Tongue (tissue), 1 donor: ENCODE measurements at regions not wholly inside any gene's neighbourhood (a gene's known extent, or its start where the extent isn't known, plus 50 kb on each side); places are given as distances from the start of the nearest gene placed in this dataset.

Source experiments
- DNase-seq: peaks from one replicate; pipeline ENCODE4 v3.0.0-alpha.2; 2015

DNA sequence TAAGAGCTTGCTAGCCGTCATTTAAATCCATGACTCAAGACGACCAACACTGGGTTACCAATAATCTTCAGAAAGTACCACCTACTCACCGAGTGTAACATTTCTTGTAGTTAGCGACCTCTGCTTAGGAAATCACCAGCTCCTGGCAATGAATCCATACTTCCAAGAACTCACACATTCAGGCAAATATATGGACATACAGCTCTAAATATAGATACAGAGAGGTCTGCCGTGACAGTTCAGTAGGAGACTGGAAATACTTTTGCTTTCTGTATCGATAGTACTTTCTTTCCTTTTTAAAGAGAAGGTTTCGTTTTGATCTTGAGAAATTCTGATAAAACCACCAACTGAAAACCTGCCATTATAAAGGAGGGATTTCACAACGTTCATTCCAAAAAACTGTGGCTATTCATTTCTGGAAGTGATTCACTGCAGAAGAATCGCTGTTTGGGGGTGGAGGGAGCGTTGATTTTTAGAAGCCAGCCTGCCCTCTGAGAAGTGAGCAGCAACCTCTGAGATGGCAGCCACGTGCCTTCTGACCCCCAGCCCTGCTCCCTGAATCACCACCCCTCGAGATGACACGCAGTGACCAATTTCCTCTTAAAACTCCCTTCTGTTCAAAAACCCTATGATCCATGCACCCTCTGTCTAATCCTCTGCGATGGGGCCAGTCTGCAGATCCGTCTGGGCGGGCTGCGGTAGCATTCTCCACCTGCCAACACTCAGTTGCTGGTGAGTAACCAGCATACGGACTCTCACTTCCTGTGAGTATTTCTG, 179.0 kb upstream of the KLF14 start:
- peak; percentile 54 for DNase-seq

- DNase-seq: no peak
These were observed 179.9 kb upstream of the KLF14 start for GRCh38 chr7:130913639-130914553.

DNA sequence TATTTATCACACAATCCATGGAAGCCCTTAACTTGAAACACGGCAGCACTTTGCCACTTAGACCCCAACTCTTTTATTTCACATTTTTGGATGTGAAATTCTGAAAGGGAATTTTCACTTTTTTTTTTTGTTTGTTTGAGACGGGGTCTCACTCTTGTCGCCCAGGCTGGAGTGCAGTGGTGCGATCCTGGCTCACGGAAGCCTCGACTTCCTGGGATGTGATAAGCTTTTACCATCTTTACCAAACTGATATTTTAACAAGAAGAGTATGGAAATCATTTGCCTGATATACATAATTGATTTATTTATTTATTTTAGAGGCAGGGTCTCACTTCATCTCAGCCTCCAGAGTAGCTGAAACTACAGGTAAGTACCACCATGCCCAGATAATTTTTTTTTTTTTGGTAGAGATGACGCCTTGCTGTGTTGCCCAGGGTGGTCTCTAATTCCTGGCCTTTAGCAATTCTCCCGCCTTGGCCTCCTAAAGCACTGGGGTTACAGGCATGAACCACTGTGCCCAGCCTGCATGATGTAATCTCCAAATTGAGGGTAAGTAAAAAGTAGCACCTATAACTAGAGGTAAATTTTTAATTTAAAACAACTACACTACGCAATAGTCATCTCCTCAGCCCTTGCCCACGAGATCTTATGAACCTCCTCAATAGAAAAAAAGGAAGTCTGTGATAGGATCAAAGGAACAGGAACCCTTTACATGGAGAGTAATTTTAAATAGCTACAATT, 180.7 kb upstream of the KLF14 start:
- no peak for DNase-seq

GRCh38 chr7:130917669-130918128, 183.7 kb upstream of the KLF14 start:
- DNase-seq: no peak

DNA sequence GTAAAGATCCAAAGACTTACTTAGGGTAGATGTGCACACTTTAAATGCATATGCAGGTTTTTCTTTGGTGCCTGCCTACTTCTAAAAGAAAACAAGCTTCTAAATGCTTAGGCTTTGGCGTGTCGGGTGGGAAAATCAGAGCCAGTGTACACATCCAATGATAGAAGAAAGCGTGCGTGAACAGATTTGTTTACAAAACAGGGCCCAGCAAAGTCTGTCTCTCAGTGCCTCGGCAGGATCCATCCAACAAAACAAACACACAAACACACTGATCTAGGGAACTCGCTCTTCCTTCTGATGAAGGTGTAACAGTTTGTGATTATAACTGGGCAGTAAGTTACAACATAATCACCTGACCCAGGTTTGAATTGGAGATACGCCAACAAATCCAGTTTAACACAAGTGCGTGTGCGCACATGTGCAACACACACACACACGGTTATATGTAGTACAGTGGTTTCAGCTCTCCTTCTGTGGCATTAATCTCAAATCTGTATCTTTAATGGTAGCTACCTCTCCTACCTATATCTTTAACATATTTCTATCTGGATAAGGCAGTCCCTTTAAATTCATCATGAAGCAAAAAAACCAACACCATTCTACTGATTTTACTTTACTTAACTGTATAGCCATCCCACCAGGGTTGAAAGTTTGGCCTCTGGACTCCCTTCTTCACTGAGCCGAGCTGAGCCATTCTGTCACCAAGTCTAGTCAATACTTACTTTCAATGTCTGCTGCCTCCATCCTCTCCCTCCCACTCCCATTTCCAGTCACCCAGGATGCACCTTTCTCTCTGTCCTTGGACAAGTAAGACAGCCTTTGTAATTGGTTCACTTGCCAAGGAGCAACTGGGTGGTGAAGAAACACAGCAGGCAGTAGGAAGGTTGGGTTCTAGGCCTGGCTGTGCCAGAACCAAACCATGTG, 184.4 kb upstream of the KLF14 start:
- DNase-seq: no peak

DNA sequence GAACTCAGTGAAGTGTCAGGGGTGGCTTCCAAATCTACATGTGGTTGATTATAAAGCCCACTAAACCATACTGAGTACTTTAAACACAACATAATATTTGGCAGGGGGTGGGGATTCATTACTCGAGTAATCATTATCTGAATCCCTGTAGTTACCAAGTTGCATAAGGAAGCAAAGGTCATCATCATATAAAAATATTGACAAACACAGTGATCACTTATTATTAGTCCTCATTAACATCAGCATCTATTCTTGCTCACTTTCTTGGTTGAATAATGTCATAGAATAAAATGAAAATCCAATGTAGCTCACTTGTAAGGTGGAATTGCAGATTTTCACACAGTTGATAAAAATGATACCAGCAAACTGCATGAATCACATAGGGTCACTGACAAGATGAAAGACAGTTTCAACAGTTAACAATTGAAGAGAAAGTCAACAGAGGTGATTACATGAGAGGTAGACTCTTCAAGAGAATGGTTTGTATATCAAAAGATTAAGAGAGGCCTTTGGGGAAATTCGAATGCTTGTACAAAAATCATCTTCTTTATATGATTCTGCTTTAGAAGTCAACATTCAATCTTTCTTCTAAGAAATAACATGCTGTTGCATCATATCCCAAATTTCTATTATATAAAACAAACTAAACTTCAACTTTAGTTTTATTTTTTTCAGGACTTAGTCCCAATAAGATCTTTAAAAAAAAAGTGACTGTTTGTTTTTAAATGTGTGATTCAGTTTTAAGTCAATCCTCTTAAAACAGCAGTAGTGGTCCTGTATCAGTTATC, 185.5 kb upstream of the KLF14 start:
- DNase-seq: no peak

DNA sequence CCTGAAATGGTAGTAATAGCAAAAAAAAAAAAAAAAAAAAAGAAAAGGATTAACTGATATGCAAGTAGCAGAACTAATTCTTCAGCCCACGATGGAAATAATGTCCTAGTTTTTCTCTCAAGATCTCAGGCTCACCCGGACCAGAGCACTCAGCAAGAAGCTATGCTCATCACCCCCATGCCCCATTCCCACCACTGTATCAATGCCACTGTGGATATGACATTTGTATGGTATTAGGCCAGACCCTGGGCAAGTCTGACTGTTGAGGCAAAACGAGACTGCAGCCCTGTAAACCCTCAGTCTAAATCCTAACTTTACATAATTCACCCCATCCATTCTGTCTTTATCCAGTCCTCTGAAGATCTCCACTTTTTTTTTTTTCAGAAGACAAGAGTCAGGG, 186.1 kb upstream of the KLF14 start:
- no peak for DNase-seq

DNA sequence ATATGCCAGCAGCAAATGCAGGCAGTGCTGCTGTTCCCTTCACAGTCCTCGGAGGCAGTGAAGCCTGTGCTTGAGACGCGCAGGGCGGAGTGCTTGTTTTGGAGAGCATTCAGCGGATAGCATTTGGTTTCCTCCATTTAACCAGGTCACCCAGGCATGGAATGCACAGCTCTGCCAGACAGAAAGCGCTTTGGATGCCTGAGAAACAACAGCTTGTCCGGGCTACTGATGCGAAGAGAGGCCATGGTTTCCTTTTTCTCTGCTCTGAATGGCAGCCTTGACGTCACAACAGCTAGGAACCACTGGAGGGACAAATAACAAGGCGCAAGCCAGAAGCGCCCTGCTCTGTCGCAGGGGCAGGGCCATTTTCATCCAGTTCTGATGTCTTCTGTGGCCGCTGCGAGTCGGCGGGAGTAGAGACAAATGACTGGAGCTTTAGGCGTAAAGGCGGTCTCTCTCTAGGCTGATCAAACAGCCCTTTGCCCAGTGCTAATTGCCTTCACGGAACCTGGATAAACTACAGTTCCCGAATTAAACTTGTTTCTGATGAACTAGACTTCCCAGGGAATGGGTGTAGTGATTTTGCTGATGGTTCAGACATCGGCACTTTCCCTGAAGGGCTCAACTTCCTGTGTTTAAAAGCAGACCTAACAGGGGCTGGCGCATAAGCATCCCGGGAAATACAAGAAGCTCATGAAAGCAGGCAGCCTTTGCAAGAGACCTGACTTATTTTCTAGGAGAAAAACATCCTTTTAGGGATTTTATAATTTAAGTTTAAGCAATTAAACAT, 187.6 kb upstream of the KLF14 start:
- DNase-seq: peak; percentile 64

GRCh38 chr7:130922206-130923112, 188.5 kb upstream of the KLF14 start:
- no peak for DNase-seq

- no peak for DNase-seq
These were observed 189.4 kb upstream of the KLF14 start for GRCh38 chr7:130923365-130923764.

DNA sequence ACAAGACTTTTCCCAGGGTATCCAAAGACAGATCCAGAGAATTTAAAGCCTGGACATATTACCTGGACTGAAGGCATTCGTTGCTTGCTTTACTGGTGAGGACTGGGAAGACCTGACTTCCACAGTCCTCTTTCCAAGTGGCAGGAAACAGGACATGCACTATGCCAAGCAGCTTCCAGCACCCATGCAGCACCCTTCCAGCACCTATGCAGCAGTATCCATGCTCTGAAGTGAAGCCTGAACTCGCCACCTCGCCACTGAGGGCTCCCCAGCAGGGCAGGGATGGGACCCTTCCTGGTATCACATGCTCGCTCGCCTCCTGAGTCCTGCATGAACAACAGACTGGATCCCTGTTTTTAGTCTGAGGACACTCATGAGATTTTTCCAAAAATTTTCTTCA, 189.9 kb upstream of the KLF14 start:
- no peak for DNase-seq

GRCh38 chr7:130925136-130925794, 191.3 kb upstream of the KLF14 start:
- DNase-seq: no peak

GRCh38 chr7:130926001-130926691, 192.1 kb upstream of the KLF14 start:
- DNase-seq: no peak

DNA sequence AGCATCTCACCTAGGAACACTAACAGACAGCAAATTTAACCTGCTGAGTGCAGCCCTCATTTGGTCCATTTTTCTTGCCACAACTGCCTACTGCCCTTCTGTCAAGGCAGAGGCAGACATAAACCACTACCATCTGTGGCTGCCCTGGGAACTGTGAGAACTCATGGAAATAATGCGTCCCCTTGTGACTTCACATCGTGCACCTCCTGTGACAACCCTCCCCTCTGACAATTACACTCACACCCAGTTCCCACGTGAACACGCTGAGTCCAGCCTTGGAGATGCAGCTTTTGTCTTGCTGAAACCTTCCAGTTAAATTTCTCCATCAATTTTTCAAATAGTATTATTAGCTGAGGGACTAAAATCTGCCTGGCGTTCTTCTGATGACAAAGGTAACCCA, 193.1 kb upstream of the KLF14 start:
- DNase-seq: no peak

- DNase-seq: no peak
These were observed 193.6 kb upstream of the KLF14 start for GRCh38 chr7:130927564-130927963.

DNA sequence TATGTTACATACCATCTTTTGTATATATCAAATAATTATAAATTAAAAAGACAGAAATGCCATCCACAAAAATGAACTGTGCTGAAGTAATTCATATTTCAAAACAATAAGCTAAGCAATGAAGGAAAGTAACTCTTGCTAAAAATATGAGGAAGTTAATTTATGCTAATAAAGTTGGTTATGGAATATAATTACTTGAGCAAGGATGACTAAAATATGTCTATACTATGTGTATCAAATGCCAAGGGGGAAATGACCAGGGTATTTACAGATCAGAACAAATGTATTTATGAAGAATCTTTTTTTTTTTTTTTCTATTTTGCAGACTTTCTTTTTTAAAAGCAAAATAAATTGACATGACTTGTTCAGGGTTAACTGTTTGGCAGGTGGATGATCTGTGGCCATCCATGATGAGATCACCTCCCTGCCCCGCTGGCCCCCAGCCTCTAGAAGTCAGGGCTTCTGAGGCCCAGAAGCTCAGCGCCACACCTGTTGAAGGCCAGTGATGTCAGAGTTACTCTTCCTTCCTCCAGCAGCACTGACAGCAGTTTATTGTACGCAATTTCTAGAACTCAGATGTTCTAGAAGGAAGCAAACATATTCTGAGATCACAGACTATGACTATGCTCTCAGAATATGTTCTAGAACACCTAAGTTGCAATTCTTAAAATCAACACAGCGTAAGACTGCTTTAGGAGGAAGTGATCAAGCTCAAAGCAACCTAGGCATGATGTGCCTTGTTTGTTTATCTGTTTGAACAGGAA, 196.1 kb upstream of the KLF14 start:
- DNase-seq: no peak

DNA sequence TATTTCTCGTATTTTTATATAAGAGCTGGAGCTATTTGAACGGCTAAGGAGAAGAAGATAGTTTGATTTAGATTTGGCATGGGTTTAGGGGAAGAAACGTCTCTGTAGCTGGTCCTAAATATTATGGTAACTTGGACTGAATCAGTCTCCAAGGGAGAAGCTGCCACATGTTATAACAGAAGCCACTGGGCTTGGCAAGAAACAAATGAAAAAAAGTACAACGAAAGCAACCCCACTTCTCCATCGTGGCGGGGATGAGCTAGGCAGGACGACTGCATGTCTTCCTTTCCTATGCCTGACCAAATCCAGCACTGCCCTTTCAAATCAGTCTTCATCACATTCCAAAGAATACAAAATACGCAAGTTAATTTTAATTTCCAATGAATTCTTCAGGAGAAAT, 196.7 kb upstream of the KLF14 start:
- DNase-seq: no peak
